Epithelial cell of esophagus (primary cell): ENCODE measurements at regions not wholly inside any gene's neighbourhood (a gene's known extent, or its start where the extent isn't known, plus 50 kb on each side); places are given as distances from the start of the nearest gene placed in this dataset.

ENCODE experiments used
- DNase-seq: peaks from one replicate; pipeline ENCODE4 v3.0.0; 2010; ENCODE audit warnings: low read depth
- H3K4me3 ChIP-seq: 2 replicates; pipeline ENCODE4 v1.5.1; 2011; ENCODE audit warnings: mild to moderate bottlenecking, low read length, control low read depth
- TF ChIP-seq, protein P1 (sequence below): IDR thresholded peaks from 2 replicates; pipeline ENCODE4 v1.5.1; 2011; ENCODE audit warnings: low read depth, mild to moderate bottlenecking, low read length, control low read depth, inconsistent platforms; ENCODE audit not compliant: insufficient read depth; ENCODE audit errors: missing control alignments

DNA sequence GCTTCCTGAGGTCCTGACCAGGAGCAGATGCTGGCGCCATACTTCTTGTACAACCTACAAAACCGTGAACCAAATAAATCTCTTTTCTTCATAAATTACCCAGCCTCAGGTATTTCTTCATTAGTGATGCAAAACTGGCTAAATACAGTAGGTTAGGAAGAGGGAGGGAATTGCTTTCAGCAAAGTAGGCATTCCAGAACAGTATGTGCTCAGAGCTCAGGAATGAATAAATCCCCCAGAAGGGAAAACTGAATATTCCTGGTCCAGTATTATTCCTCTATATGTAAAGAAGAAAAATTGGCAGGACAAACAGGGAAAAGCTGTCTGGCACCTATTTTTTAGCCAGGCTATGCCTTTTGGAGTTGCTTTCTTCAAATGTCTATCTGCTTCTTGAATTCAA, 577.1 kb downstream of the PSAT1 start:
- DNase-seq = no peak
- TF ChIP-seq, protein P1, sequence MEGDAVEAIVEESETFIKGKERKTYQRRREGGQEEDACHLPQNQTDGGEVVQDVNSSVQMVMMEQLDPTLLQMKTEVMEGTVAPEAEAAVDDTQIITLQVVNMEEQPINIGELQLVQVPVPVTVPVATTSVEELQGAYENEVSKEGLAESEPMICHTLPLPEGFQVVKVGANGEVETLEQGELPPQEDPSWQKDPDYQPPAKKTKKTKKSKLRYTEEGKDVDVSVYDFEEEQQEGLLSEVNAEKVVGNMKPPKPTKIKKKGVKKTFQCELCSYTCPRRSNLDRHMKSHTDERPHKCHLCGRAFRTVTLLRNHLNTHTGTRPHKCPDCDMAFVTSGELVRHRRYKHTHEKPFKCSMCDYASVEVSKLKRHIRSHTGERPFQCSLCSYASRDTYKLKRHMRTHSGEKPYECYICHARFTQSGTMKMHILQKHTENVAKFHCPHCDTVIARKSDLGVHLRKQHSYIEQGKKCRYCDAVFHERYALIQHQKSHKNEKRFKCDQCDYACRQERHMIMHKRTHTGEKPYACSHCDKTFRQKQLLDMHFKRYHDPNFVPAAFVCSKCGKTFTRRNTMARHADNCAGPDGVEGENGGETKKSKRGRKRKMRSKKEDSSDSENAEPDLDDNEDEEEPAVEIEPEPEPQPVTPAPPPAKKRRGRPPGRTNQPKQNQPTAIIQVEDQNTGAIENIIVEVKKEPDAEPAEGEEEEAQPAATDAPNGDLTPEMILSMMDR = no peak
- H3K4me3 ChIP-seq = no peak overlapping the region

DNA sequence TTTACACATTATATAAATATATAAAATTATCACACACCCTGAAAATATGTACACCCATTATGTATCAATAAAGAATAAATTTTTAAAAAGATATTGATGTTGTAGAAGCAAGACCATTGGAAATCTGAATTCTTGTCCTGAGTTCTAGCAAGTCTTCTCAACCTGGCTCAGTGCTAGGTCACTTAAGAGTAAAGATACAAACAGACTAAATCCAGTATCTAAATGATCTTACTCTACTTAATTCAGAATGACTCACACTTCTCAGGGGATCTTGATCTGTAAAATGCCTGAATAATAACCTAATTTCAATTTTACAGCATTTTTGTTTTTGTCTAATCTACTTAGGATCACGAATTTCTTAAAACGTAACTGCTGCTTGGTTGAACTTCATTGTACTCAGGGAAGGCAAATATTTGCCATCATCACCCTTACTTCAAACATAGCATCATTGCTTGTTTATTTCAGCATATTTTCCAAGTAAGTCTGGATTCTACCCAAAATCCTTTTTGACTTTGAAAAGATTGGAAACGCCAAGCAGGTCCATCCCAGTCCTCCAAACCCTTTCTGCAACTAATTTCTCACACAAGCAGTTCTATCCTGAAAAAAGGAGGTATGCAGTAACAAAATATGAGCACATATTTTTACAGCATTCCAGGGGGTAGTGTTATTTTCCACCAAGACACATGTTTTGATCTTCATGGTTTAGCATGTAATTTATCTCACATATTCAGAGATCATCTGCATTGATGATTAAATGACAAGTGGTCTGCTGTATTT, 582.6 kb downstream of the PSAT1 start:
- no peak for DNase-seq

DNA sequence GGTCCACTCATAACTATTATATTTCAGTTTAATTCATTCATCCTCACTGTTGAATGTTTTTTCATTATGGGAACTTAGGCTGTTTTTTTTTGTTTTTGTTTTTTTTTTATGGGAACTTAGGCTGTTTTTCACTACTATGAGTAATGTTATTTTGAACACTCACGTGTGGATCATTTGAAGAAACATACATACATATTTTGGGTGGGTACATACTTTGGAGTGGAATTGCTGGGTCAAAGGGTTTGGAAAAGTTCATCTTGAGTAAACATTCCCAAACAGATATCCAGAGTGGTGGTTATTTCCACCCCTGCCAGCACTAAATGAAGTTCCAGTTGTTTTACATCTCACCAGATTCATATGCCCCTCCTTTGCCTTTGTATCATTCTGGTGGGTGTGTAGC, 584.4 kb downstream of the PSAT1 start:
- H3K4me3 ChIP-seq = no peak overlapping the region
- TF ChIP-seq, protein P1 = no peak
- no peak for DNase-seq

More for the DNA sequence above, 582.6 kb downstream of the PSAT1 start:
- TF ChIP-seq, protein P1 = no peak
- no peak overlapping the region for H3K4me3 ChIP-seq

DNA sequence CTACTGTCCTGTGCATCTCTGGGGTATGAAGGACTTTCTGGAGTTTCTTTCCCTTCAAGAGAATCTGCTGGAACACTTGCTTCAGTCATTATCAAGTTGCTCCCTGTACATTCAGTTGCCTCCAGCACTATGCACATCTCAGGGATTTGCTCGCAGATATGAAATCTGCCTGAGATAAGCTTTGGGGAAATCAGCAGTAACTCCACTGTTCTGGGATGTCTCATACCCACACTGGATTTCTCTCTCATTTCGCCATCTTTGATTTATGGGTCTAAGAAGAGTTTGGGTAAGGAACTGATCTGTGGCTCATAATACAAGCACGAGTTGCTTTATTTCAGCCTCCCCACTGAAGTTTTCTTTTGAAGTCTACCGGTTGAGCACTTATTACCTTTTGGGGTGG, 585.6 kb downstream of the PSAT1 start:
- DNase-seq = no peak
- no peak overlapping the region for H3K4me3 ChIP-seq
- TF ChIP-seq, protein P1 = no peak

DNA sequence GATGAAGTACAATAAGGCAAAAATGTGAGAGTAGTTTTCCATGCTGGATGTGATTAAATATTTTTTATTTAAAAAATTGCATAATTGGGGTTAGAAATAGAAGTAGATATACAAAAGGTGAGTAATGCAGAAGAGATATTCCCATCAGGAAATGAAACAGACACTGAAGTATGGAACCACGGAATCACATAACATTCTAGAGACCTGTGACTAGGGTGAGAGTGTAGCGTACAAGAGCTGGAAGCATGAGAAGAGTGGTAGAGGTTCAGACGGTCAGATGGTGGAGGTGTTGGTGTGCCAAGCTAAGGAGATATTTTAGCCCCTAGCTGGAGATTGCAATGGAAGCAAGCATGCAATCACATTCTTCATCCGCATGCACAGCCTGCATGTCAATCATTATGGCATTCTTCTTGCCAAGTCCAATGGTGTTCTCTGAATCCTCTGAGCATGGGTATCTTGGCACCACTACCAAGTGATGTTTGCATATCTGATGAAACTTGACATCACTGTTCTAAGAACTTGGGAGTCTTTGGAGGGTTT, 587.8 kb downstream of the PSAT1 start:
- H3K4me3 ChIP-seq = no peak overlapping the region
- no peak for DNase-seq
- TF ChIP-seq, protein P1 = no peak

DNA sequence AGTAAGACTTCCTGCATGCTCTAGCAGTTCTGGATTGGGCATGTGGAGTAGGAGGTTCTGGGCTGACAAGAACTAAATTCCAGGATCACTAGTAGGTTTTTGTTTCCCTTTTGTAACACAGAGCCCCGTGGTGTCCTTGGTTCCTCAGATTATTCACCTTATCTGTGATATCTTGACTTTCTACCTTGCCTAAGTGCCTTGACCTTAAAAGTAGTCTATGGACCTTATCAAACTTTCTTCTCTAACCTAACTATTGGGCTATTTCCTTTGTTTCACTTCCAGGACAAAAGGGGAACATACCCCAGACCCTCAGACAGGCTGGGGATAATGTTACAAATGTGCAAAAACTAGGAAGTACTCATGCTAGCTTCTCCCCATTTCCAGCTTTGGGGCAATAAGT, 595.3 kb downstream of the PSAT1 start:
- H3K4me3 ChIP-seq = no peak overlapping the region
- TF ChIP-seq, protein P1 = no peak
- DNase-seq = no peak

DNA sequence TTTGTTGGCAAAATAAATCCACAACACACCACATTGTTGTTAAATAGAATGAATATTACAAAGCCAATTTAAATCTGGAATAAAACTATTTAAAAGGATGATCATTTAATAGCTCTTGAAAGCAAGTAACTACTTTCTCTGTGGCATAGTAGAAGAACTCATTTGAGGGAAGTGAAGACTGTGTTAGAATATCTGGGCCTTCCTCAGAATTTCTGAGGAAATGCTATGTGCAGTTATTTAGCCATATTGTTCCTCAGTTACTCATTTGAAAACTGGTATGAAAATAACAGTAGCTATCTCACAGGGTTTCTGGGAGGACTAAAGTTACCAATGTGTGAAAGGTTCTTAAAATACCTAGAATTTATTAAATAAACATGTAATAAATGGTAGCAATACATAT, 595.8 kb downstream of the PSAT1 start:
- TF ChIP-seq, protein P1 = no peak
- DNase-seq = no peak
- no peak overlapping the region for H3K4me3 ChIP-seq
